CD4-positive, alpha-beta T cell (primary cell): ENCODE measurements at regions not wholly inside any gene's neighbourhood (a gene's known extent, or its start where the extent isn't known, plus 50 kb on each side); places are given as distances from the start of the nearest gene placed in this dataset.

ENCODE experiments used
- ATAC-seq: fragments of 200-7000 bp; cut with Tn5 transposase; one replicate; pipeline ENCODE4 v1.10.0; 2022; ENCODE audit warnings: mild to moderate bottlenecking; ENCODE audit not compliant: poor library complexity
- CTCF ChIA-PET: fragments of 350-600 bp; sonication (Branson Sonifier 250); formaldehyde crosslinking; loops from one replicate; lab custom pipeline; 2021; ENCODE audit warnings: antibody characterized with exemption, inconsistent platforms; lab: Charles Lee
- POLR2A ChIA-PET: fragments of 350-600 bp; sonication (Branson Sonifier 250); formaldehyde crosslinking; loops from one replicate; lab custom pipeline; 2021; ENCODE audit warnings: antibody characterized with exemption, inconsistent platforms; lab: Charles Lee
- DNase-seq, 14 experiments: peaks; one replicate each; pipeline ENCODE4 v3.0.0-alpha.2; 2013 to 2020; ENCODE audit warnings: mixed read lengths in 2 of 14
- H3K27ac ChIP-seq, 2 donors: one replicate each; pipeline versions ENCODE4 v1.5.1 to v1.7.0; 2013; ENCODE audit warnings: low read length in 2 of 2, low read depth in 1 of 2, mild to moderate bottlenecking in 1 of 2
- H3K27me3 ChIP-seq, 2 experiments: 1 replicate in 1 of 2; 2 replicates in 1 of 2; pipeline versions ENCODE4 v1.6.1 to v1.7.0; 2013; ENCODE audit warnings: low read length in 2 of 2, control low read depth in 1 of 2, mild to moderate bottlenecking in 1 of 2, moderate library complexity in 1 of 2; ENCODE audit not compliant: insufficient read depth in 2 of 2, control insufficient read depth in 1 of 2
- H3K36me3 ChIP-seq: one replicate; pipeline ENCODE4 v1.6.1; 2013; ENCODE audit warnings: low read length, control low read depth; ENCODE audit not compliant: insufficient read depth
- H3K4me1 ChIP-seq: one replicate; pipeline ENCODE4 v1.6.1; 2013; ENCODE audit warnings: low read length, control low read depth; ENCODE audit not compliant: insufficient read depth
- H3K4me3 ChIP-seq: one replicate; pipeline ENCODE4 v1.5.1; 2013; ENCODE audit warnings: mild to moderate bottlenecking, low read length, moderate library complexity
- H3K9me3 ChIP-seq, 2 experiments: 1 replicate in 1 of 2; 2 replicates in 1 of 2; pipeline versions ENCODE4 v1.6.1 to v1.7.0; 2013; ENCODE audit warnings: low read length in 2 of 2, mild to moderate bottlenecking in 2 of 2, control low read depth in 1 of 2, moderate library complexity in 1 of 2; ENCODE audit not compliant: control insufficient read depth in 1 of 2, insufficient read depth in 1 of 2
- H3K27ac Mint-ChIP-seq: one replicate; pipeline ENCODE4 v1.8.0; 2020; ENCODE audit warnings: mixed read lengths
- H3K27me3 Mint-ChIP-seq: one replicate; pipeline ENCODE4 v1.8.0; 2021; ENCODE audit warnings: mixed read lengths
- H3K36me3 Mint-ChIP-seq: one replicate; pipeline ENCODE4 v1.8.0; 2021; ENCODE audit warnings: low read depth, mixed read lengths
- H3K4me1 Mint-ChIP-seq: one replicate; pipeline ENCODE4 v1.8.0; 2021; ENCODE audit warnings: low read depth, mixed read lengths
- H3K4me3 Mint-ChIP-seq: one replicate; pipeline ENCODE4 v1.8.0; 2020; ENCODE audit warnings: mild to moderate bottlenecking, mixed read lengths
- H3K9me3 Mint-ChIP-seq: one replicate; pipeline ENCODE4 v1.8.0; 2020; ENCODE audit warnings: mixed read lengths
- intact Hi-C, 2 experiments: fragments of 100-400 bp; cut with DNase I in 1 of 2; cut with micrococcal nuclease in 1 of 2; formaldehyde crosslinking; loops; one replicate each; pipeline versions ENCODE4 v1.15.1 to v1.9.0; 2023 to 2025; cut with DNase I, micrococcal nuclease
- TF ChIP-seq, protein P1 (sequence below): fragments of 200-600 bp; IDR thresholded peaks from one replicate; pipeline ENCODE4 v1.8.0; 2022; ENCODE audit warnings: antibody characterized with exemption, mild to moderate bottlenecking

DNA sequence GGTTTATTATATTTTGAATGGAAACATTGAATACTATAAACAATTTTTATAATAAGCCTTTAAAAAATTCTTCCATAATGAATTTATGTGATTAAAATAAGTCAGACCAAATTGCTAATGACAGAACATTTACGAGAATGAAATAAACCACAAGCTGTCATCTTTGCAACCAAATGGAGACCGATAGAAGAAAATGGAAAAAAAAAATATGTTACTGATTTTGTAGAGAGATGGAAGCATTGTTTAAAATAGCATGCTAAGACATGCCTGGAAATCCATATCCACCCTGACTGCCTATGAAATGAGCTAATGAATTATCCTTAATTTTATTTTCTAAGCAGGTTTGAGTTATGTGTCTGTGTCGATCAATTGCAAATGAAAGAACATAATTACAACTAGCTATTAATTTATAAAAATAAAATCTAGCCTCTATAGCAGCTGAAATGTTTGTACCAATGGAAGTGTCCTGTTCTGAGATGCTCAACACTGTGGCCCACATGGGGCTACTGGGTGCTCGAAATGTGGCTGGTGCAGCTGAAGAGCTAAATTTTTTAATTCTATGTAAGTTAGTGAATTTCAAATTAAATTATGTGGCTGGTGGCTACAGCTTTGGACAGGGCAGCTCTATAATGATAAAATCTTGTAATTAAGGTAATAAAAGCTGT is 832.8 kb downstream of the RNF144A start:
- Histone ChIP-seq H3K4me3 (no peak overlapping the region), H3K9me3 (peaks cover 7 to 14% of the 10 kb centered on the region in 2 experiments), H3K27me3 (no peaks in the 10 kb centered on the region), H3K36me3 (no peaks in the 10 kb centered on the region), H3K27ac (no peak overlapping the region), H3K4me1 (peaks cover 11% of the 10 kb centered on the region)
- H3K27ac Mint-ChIP-seq: no peak overlapping the region
- H3K36me3 Mint-ChIP-seq: no peaks in the 10 kb centered on the region
- intact Hi-C loops: no loop called here
- ChIA-PET CTCF (interaction anchor here (1.1 kb wide), 1 partner anchor 8 kb away, joined by 3 read pairs; no protein-coding TSS in a partner anchor), POLR2A (interaction anchor here (0.6 kb wide), 2 partner anchors 13 to 104 kb away, joined by 3 read pairs; no protein-coding TSS in a partner anchor)
- no peaks in the 10 kb centered on the region for H3K27me3 Mint-ChIP-seq
- no peak for DNase-seq
- ATAC-seq: no peak
- peaks cover 9% of the 10 kb centered on the region for H3K9me3 Mint-ChIP-seq
- H3K4me1 Mint-ChIP-seq: no peaks in the 10 kb centered on the region
- no peak overlapping the region for H3K4me3 Mint-ChIP-seq
- TF ChIP-seq, protein P1, sequence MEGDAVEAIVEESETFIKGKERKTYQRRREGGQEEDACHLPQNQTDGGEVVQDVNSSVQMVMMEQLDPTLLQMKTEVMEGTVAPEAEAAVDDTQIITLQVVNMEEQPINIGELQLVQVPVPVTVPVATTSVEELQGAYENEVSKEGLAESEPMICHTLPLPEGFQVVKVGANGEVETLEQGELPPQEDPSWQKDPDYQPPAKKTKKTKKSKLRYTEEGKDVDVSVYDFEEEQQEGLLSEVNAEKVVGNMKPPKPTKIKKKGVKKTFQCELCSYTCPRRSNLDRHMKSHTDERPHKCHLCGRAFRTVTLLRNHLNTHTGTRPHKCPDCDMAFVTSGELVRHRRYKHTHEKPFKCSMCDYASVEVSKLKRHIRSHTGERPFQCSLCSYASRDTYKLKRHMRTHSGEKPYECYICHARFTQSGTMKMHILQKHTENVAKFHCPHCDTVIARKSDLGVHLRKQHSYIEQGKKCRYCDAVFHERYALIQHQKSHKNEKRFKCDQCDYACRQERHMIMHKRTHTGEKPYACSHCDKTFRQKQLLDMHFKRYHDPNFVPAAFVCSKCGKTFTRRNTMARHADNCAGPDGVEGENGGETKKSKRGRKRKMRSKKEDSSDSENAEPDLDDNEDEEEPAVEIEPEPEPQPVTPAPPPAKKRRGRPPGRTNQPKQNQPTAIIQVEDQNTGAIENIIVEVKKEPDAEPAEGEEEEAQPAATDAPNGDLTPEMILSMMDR: no peak

GRCh38 chr2:7752291-7752690 is 835.1 kb downstream of the RNF144A start:
- DNase-seq: no peak
- TF ChIP-seq, protein P1: no peak
- H3K4me1 ChIP-seq: peaks cover 7% of the 10 kb centered on the region
- Mint-ChIP-seq H3K27ac (no peak overlapping the region), H3K4me1 (no peaks in the 10 kb centered on the region), H3K9me3 (peaks cover 9% of the 10 kb centered on the region), H3K27me3 (no peaks in the 10 kb centered on the region), H3K36me3 (no peaks in the 10 kb centered on the region), H3K4me3 (no peak overlapping the region)
- H3K4me3 ChIP-seq: no peak overlapping the region
- no peaks in the 10 kb centered on the region for H3K36me3 ChIP-seq
- intact Hi-C loops: no loop called here
- H3K9me3 ChIP-seq: peaks cover 7 to 14% of the 10 kb centered on the region in 2 experiments
- ChIA-PET POLR2A (no interaction called here), CTCF (interaction anchor here (1.6 kb wide), 1 partner anchor 8 kb away, joined by 3 read pairs; no protein-coding TSS in a partner anchor)
- H3K27ac ChIP-seq: no peak overlapping the region
- H3K27me3 ChIP-seq: no peaks in the 10 kb centered on the region
- no peak for ATAC-seq

DNA sequence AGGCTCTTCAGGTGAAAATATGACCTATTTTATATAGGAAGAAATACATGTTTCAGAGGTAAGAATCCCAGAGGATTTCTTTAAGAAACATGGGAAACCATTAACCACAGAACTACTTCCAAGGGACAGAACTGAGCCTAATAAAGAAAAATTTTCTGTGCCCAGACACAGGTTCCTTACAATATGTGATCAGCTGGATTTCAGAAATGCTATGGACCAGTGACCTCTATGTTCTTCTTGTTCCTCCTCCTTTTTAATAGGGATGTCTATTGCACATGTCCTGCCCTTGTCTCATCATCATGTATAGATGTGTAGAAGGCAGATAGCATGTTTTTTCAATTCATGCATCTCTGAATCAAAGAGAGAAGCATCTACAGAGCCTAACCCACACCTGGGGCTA is 836.6 kb downstream of the RNF144A start:
- Histone ChIP-seq H3K9me3 (peaks cover 4 to 14% of the 10 kb centered on the region in 2 experiments), H3K27me3 (no peaks in the 10 kb centered on the region), H3K36me3 (no peaks in the 10 kb centered on the region), H3K27ac (no peak overlapping the region), H3K4me3 (no peak overlapping the region), H3K4me1 (peaks cover 3% of the 10 kb centered on the region)
- Mint-ChIP-seq H3K27ac (no peak overlapping the region), H3K9me3 (peaks cover 9% of the 10 kb centered on the region), H3K36me3 (no peaks in the 10 kb centered on the region), H3K4me3 (no peak overlapping the region), H3K27me3 (no peaks in the 10 kb centered on the region), H3K4me1 (no peaks in the 10 kb centered on the region)
- intact Hi-C loops: no loop called here
- POLR2A ChIA-PET: no interaction called here
- CTCF ChIA-PET: no interaction called here
- DNase-seq (no peak), ATAC-seq (no peak)
- TF ChIP-seq, protein P1: no peak
